ENCODE measurements at regions not wholly inside any gene's neighbourhood (a gene's known extent, or its start where the extent isn't known, plus 50 kb on each side); places are given as distances from the start of the nearest gene placed in this dataset.

- H3K4me2 ChIP-seq (ENCODE audit: control insufficient read depth, insufficient read depth): no peak overlapping the region
- ATAC-seq (no peak), DNase-seq (ENCODE audit: low read depth, low spot score) (no peak), FAIRE-seq (no peak)
- H3K27ac ChIP-seq (ENCODE audit: control insufficient read depth, insufficient read depth): no peak overlapping the region
- 0% methylated on average over 2 of the region's 2 CpGs for WGBS (ENCODE audit: insufficient coverage, insufficient replicate concordance, low lambda C conversion rate, missing lambda C conversion rate)
- H2AFZ ChIP-seq (ENCODE audit: control insufficient read depth, low read depth, low read length): no peak overlapping the region
- H3K9me3 ChIP-seq (replicated peaks; ENCODE audit: control insufficient read depth, insufficient read depth, low read length): no peaks in the 10 kb centered on the region
- intact Hi-C loops (cut with micrococcal nuclease; ENCODE audit: unreplicated experiment) (no loop called here), in situ Hi-C loops (cut with MboI) (no loop called here)
- H3K79me2 ChIP-seq (ENCODE audit: control insufficient read depth, insufficient read depth, low read length): no peaks in the 10 kb centered on the region
- H4K20me1 ChIP-seq (ENCODE audit: control insufficient read depth, insufficient read depth): no peaks in the 10 kb centered on the region
- ChIA-PET RAD21 (ENCODE audit: unreplicated experiment) (no interaction called here), POLR2A (interaction anchor here (0.6 kb wide), 1 partner anchor 240 kb away, joined by 3 read pairs; no protein-coding TSS in a partner anchor), CTCF (no interaction called here), SMC1A (ENCODE audit: uncharacterized antibody, unreplicated experiment) (no interaction called here)
- no peak overlapping the region for H3K9ac ChIP-seq (ENCODE audit: control insufficient read depth, insufficient read depth, low read length)
- no peak overlapping the region for H3K4me3 ChIP-seq
- TF ChIP-seq FOS (IDR thresholded peaks at IDR 0.05; ENCODE audit: borderline replicate concordance, extremely low read depth, insufficient read length): no peak
- TF ChIP-seq RB1 (IDR thresholded peaks at IDR 0.05; ENCODE audit: borderline replicate concordance): no peak
- TF ChIP-seq POLR2AphosphoS2 (IDR thresholded peaks at IDR 0.05; ENCODE audit: low read depth, low read length): no peak
- no peak for TF ChIP-seq CEBPB (IDR thresholded peaks at IDR 0.05; ENCODE audit: borderline replicate concordance in 1 of 2, low read depth in 2 of 2, low read length in 2 of 2)
- no peak for TF ChIP-seq SUPT20H (IDR thresholded peaks at IDR 0.05; ENCODE audit: borderline replicate concordance, control insufficient read depth, low read depth, low read length)
- no peak for TF ChIP-seq IRF5 (IDR thresholded peaks at IDR 0.05; ENCODE audit: borderline replicate concordance)
- TF ChIP-seq MXI1 (IDR thresholded peaks at IDR 0.05; ENCODE audit: low read depth, low read length): no peak
- no peak for TF ChIP-seq ZNF24 (IDR thresholded peaks at IDR 0.05)
- no peak for TF ChIP-seq MYB (IDR thresholded peaks at IDR 0.05; ENCODE audit: borderline replicate concordance, low read depth, low read length)
- no peak for TF ChIP-seq E2F4 (IDR thresholded peaks at IDR 0.05; ENCODE audit: low read depth, low read length)
- no peak for TF ChIP-seq CHD4 (IDR thresholded peaks at IDR 0.05)
- no peak for TF ChIP-seq JUND (IDR thresholded peaks at IDR 0.05; ENCODE audit: low read depth, low read length)
- no peak for TF ChIP-seq IRF3 (IDR thresholded peaks at IDR 0.05)
- no peak for TF ChIP-seq SREBF2 (IDR thresholded peaks at IDR 0.05; ENCODE audit: low read length)
- no peak for TF ChIP-seq JUNB (IDR thresholded peaks at IDR 0.05)
- H3K36me3 ChIP-seq (ENCODE audit: control insufficient read depth in 2 of 2, insufficient read depth in 2 of 2, low read length in 1 of 2): no peaks in the 10 kb centered on the region
- H3K4me1 ChIP-seq (ENCODE audit: control insufficient read depth, insufficient read depth, low read length): no peaks in the 10 kb centered on the region
- H3K27me3 ChIP-seq (replicated peaks in 1 of 2; ENCODE audit: control insufficient read depth in 2 of 2, insufficient read depth in 2 of 2, low read length in 1 of 2): no peaks in the 10 kb centered on the region
- BruUV-seq (replicated peaks): no TSS peak
Observed at GRCh38 chr13:65091031-65091430, 2139.1 kb downstream of the PCDH9 start.
